A549 (cell line): ENCODE measurements at regions not wholly inside any gene's neighbourhood (a gene's known extent, or its start where the extent isn't known, plus 50 kb on each side); places are given as distances from the start of the nearest gene placed in this dataset.

Source experiments
- BHLHE40 ChIP-seq: IDR thresholded peaks from 2 replicates; pipeline ENCODE4 v1.6.1; 2012; ENCODE audit warnings: low read depth, low read length, inconsistent platforms
- CBX2 ChIP-seq: fragments of 200-600 bp; sonication (generic); IDR thresholded peaks from 2 replicates; pipeline ENCODE4 v1.6.1; 2016; ENCODE audit warnings: low read depth, mild to moderate bottlenecking, borderline replicate concordance
- CHD2 ChIP-seq: fragments of 150-350 bp; IDR thresholded peaks from 2 replicates; pipeline ENCODE4 v1.6.1; 2014; ENCODE audit warnings: low read length; ENCODE audit not compliant: partially characterized antibody
- POLR2A ChIP-seq: IDR thresholded peaks from 2 replicates; pipeline ENCODE4 v1.6.1; 2012; ENCODE audit warnings: mild to moderate bottlenecking, low read length
- RAD21 ChIP-seq, 2 experiments: fragments of >200 bp in 1 of 2; sonication (Bioruptor Twin) in 1 of 2; formaldehyde crosslinking in 1 of 2; IDR thresholded peaks in 1 of 2; conservative IDR thresholded peaks in 1 of 2; 2 replicates in 1 of 2; 3 replicates in 1 of 2; pipeline ENCODE4 v1.6.1; 2012 to 2018; ENCODE audit warnings: inconsistent platforms in 1 of 2
- ZSCAN20 ChIP-seq: fragments of 250-450 bp; sonication (Bioruptor Pico); IDR thresholded peaks from 2 replicates; pipeline ENCODE4 v1.8.0; 2022; ENCODE audit warnings: mild to moderate bottlenecking, moderate library complexity
- TF ChIP-seq, protein P1 (sequence below): fragments of >200 bp; sonication (Bioruptor Twin); formaldehyde crosslinking; IDR thresholded peaks from 3 replicates; pipeline ENCODE4 v1.5.1; 2016
- TF ChIP-seq, protein P2 (sequence below): fragments of >200 bp; sonication (Bioruptor Twin); formaldehyde crosslinking; IDR thresholded peaks from 3 replicates; pipeline ENCODE4 v1.6.1; 2016

DNA sequence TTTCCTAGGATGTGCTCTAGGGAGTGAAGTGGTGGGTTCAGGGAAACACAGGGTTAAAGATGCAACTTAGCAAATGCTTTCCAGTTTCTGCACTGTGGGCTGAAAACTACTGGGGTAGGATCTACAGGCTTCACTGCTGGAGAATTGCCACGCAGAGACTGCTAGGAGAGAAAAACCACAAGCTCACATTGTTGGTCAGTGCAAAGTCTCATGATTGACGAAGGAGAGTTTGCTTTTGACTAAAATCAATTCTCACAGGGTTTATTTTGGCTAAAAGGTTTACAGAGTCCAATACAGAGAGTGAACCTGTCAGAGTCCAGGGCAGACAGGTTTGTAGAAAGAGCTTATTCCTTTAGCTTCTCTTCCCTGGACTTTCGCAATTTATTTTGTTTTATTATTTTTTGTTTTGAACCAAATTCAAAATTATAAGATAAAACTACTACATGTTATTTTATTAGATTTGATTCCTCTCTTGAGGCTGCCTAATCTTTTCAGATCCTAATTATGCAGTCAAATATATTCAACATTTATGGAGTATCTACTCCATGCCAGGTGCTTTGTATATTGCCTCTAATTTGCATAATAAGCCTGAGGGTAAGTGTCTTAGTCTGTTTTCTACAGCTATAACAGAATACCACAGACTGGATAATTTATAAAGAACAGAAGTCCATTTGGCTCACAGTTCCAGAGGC is 64.7 kb downstream of the MTNR1B start:
- TF ChIP-seq, protein P1, sequence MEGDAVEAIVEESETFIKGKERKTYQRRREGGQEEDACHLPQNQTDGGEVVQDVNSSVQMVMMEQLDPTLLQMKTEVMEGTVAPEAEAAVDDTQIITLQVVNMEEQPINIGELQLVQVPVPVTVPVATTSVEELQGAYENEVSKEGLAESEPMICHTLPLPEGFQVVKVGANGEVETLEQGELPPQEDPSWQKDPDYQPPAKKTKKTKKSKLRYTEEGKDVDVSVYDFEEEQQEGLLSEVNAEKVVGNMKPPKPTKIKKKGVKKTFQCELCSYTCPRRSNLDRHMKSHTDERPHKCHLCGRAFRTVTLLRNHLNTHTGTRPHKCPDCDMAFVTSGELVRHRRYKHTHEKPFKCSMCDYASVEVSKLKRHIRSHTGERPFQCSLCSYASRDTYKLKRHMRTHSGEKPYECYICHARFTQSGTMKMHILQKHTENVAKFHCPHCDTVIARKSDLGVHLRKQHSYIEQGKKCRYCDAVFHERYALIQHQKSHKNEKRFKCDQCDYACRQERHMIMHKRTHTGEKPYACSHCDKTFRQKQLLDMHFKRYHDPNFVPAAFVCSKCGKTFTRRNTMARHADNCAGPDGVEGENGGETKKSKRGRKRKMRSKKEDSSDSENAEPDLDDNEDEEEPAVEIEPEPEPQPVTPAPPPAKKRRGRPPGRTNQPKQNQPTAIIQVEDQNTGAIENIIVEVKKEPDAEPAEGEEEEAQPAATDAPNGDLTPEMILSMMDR, result no peak
- TF ChIP-seq ZSCAN20 (CRISPR knock-in tag), result no peak
- TF ChIP-seq, protein P2, sequence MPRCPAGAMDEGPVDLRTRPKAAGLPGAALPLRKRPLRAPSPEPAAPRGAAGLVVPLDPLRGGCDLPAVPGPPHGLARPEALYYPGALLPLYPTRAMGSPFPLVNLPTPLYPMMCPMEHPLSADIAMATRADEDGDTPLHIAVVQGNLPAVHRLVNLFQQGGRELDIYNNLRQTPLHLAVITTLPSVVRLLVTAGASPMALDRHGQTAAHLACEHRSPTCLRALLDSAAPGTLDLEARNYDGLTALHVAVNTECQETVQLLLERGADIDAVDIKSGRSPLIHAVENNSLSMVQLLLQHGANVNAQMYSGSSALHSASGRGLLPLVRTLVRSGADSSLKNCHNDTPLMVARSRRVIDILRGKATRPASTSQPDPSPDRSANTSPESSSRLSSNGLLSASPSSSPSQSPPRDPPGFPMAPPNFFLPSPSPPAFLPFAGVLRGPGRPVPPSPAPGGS, result no peak
- TF ChIP-seq POLR2A, result no peak
- TF ChIP-seq CHD2, result no peak
- no peak for TF ChIP-seq BHLHE40
- no peak for TF ChIP-seq CBX2
- no peak for TF ChIP-seq RAD21 (conservative IDR thresholded peaks at IDR 0.05 in 1 of 2, IDR thresholded peaks at IDR 0.05 in 1 of 2)
